H7 (cell line): ENCODE measurements at regions not wholly inside any gene's neighbourhood (a gene's known extent, or its start where the extent isn't known, plus 50 kb on each side); places are given as distances from the start of the nearest gene placed in this dataset.
"Not testable (repeated sequence)": the region's sequence is repeated elsewhere in the genome, so short reads cannot be mapped to it uniquely, and the experiment has no call there.

Experiments used
- DNase-seq: peaks from one replicate; pipeline ENCODE4 v3.0.0; 2012
- H3K27me3 ChIP-seq: 2 replicates; pipeline ENCODE4 v1.6.0; 2011; ENCODE audit warnings: mild to moderate bottlenecking, low read length; ENCODE audit not compliant: control insufficient read depth, insufficient read depth
- H3K36me3 ChIP-seq: replicated peaks from 2 replicates; pipeline ENCODE4 v1.5.1; 2011; ENCODE audit warnings: low read length; ENCODE audit not compliant: control insufficient read depth, insufficient read depth
- H3K4me3 ChIP-seq: 2 replicates; pipeline ENCODE4 v1.5.1; 2011; ENCODE audit warnings: low read depth, mild to moderate bottlenecking, control low read depth, low read length, moderate library complexity; ENCODE audit not compliant: insufficient read depth

DNA sequence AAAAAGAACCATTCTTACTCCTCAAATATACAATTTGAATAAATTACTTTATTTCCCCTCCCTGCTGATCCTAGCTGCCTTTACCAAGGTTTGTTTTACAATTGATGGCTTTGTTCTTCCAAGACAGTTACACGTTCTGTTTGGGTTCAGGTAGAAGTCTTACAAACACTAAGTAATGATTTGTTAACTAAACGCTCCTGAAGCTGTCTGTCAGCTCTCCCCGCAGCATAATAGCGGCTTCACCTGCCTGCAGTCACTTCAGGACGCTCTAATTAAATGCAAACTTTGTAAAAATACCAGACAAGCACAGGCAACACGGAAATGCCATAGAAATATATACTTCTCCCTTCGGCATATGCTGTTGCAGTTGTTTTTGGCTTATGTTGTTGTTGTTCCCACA lies 176.4 kb upstream of the MDFIC2 start:
- H3K27me3 ChIP-seq = no peaks in the 10 kb centered on the region
- H3K36me3 ChIP-seq = no peaks in the 10 kb centered on the region
- no peak overlapping the region for H3K4me3 ChIP-seq
- no peak for DNase-seq

DNA sequence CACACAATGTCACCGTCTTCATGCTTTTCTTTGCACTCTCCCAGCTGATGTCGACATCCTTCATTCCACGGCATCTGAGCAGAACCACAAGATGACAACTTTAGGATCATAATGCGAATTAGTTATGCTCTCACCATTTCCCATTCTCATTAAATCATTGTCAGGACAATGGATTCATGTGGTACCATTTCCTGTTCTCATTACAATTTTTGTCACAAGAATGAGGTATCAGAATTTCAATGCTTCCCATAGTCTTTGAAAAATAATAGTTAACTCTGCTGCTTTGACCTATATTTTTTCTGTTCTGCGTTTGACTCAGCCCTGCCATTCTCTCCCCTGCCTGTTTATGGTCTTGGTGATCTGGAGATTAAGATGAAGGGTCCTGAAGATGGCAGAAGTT lies 175.7 kb upstream of the MDFIC2 start:
- no peaks in the 10 kb centered on the region for H3K27me3 ChIP-seq

DNA sequence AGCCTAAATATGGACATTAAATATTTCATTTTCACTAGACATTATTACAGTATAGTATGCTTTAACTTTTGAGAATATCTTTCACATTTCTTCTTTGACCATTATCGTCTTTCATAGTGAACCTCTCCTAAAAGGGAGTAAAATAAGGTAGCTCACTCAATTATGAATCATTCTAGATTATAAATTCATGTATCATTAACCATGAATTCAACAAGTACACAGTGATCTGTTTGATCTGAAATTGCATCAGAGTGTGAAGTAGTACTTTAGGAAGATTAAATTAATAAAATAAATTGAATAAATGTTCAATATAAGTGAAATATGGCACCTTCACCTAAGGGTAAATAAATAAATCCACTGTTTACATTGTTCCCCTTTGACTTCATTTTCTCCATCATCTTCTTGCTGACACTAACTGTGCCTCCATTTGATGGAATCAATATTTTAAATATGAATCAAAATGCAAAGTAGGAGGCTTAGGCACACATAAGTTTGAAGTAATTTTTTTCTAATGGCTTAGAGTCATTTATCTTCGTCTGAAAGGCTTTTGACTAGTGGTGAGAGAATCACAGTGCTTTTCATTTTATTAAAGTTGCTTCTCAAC lies 174.1 kb upstream of the MDFIC2 start:
- H3K36me3 ChIP-seq = no peaks in the 10 kb centered on the region

More for the DNA sequence above, 175.7 kb upstream of the MDFIC2 start:
- Histone ChIP-seq H3K4me3 (no peak overlapping the region), H3K36me3 (no peaks in the 10 kb centered on the region)
- no peak for DNase-seq

DNA sequence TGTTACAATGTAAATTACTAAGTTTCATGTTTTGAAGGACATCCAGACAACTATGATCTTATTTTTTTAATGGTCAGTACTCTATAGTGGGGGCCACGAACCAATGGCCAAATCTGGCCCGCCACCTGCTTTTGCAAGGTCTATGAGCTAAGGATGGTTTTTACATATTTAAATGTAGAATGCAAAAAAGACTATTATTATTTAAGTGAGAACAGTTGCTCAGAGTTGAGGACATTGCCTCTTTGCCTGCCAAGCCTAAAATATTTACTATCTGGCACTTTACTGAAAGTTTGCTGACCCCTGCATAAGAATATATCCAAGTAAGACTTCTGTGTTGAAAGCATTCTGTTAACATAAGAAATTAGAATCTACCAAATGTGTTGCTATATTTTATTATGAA lies 163.7 kb upstream of the MDFIC2 start:
- Histone ChIP-seq H3K4me3 (no peak overlapping the region), H3K36me3 (no peaks in the 10 kb centered on the region), H3K27me3 (no peaks in the 10 kb centered on the region)
- DNase-seq = no peak

More for the DNA sequence above, 174.1 kb upstream of the MDFIC2 start:
- no peak for DNase-seq
- H3K4me3 ChIP-seq = no peak overlapping the region
- no peaks in the 10 kb centered on the region for H3K27me3 ChIP-seq

DNA sequence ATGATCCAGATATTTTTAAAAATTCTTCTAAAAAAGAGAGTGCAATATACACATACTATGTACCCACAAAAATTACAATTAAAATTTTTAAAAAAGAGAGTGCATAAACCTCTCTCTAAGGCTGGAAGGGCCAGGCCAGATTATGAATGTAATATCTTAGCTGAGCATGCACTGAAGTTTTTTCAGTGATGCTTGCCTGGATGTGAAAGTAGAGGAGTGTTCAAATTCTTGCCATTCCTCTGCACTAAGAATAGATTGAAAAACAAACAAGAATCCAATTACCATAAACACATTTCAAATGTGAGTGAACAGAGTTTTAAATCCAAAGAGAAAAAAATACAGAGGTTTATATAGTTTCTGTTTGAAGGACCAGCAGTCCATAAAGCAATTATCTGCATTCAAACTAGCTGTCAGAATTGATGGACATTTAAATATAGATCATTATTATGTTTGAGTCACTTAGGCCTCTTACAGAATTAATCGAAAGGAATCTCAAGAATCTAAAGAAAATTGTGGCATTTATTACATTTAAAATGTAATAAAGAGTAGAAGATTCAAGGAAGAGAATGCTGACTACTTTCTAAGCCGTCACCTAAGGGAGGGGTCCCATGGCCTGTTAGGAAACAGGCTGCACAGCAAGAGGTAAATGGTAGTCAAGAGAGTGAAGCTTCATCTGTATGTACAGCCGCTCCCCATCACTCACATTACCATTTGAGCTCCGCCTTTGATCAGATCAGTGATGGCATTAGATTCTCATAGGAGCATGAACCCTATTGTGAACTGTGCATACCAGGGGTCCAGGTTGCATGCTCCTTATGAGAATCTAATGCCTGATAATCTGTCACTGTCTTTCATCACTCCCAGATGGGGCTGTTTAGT lies 159.3 kb upstream of the MDFIC2 start:
- no peak for DNase-seq
- H3K36me3 ChIP-seq = no peaks in the 10 kb centered on the region
- H3K27me3 ChIP-seq = no peaks in the 10 kb centered on the region
- H3K4me3 ChIP-seq = no peak overlapping the region

DNA sequence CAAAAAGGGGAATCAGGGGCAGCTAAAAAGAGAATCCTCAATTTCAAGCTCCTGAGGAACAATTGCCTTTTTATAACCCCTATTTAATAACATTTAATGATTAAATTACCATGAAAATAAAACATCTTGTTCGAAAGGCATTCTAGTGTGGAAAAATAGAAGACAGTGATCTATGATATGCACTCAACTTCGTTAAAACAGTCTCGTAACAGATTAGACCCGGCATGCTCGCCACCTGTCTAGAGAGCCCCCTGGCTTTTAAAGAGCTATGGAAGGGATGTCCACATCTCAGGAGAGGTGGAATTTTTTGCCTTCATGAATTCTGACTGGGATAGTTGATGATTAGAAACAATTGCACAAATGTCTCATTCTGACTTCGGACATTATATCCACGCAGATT lies 153.7 kb upstream of the MDFIC2 start:
- DNase-seq = no peak
- Histone ChIP-seq H3K27me3 (no peaks in the 10 kb centered on the region), H3K36me3 (no peaks in the 10 kb centered on the region), H3K4me3 (no peak overlapping the region)

DNA sequence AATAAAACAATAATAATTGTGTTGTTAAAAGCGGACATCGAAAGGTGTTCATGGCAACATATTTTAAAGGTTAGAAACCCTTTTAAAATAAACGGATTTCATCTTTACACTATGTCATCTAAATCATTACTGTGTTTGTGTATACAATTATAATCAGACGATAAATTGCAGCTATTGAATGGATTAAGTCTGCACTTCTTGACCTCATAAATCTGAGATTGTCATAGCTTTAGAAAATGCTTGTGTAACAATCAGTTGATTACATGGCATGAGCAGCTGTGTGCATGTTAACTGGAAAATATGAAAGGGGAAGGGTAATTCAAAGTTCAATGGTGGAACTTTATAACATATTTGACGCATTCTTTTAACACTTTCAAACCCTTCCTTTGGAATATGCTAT lies 152.4 kb upstream of the MDFIC2 start:
- H3K4me3 ChIP-seq = no peak overlapping the region
- H3K27me3 ChIP-seq = no peaks in the 10 kb centered on the region
- no peaks in the 10 kb centered on the region for H3K36me3 ChIP-seq
- DNase-seq = no peak

DNA sequence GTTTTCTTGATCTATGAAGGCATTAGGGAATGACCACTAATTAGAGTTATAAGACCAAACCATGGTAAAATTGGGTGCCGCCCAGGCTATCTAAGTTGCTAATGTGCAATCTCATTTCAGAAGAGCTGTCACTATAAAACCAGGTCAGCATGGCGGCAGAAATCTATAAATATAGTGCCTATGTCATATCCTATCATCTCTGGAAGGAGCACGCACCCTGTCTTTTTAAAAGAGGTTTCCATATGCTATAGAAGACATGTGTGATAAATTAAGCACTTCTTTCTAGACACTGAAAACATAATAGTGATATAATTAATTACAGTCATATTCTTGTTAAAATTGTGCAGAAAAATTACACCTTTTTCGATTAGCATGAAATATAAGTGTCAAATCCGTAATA lies 152.0 kb upstream of the MDFIC2 start:
- Histone ChIP-seq H3K36me3 (no peaks in the 10 kb centered on the region), H3K27me3 (no peaks in the 10 kb centered on the region), H3K4me3 (no peak overlapping the region)
- DNase-seq = no peak

DNA sequence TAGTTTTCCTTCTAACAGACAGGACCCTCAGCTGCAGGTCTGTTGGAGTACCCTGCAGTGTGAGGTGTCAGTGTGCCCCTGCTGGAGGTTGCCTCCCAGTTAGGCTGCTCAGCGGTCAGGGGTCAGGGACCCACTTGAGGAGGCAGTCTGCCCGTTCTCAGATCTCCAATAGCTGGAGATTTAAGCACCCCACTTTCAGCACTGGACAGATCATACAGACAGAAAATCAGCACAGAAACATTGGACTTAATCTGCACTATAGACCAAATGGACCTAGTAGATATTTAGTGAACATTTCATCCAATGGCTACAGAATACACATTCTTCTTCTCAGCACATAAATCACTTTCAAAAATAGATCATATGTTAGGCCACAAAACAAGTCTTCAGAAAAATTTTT lies 137.8 kb upstream of the MDFIC2 start:
- H3K36me3 ChIP-seq, H3K27me3 ChIP-seq, H3K4me3 ChIP-seq, DNase-seq: not testable (repeated sequence)

DNA sequence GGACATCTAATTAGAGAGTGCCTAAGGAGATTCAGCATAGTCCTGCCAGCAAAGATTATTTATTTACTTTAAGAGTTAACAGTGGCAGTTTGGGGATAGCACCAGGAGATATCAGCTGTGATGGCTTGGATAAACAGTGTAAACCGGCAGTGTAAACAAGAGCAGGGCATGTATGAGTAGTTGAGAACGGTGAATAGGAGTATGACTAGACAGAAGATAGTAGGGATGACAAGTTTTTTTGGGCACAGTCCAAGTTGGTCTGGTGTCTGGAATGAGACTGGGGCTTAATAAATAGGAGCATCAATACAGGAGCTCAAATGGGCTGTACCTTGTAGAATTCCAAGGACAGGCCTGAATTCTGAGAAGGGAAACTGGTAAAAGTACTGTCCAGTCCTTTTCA lies 123.0 kb upstream of the MDFIC2 start:
- not testable (repeated sequence) for DNase-seq, H3K4me3 ChIP-seq, H3K36me3 ChIP-seq, H3K27me3 ChIP-seq

DNA sequence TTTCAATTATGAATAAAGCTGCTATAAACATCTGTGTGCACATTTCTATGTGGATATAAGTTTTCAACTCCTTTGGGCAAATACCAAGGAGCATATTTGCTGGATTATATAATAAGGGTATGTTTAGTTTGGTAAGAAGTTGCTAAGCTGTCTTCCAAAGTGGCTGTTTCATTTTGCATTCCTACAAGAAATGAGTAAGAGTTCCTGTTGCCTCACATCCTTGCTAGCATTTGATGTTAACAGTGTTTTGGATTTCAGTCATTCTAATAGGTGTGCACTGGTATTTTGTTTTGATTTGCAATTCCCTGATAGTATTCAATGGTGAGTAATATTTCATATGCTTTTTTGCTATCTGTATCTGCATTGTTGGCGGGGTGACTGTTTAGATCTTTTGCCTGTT lies 120.7 kb upstream of the MDFIC2 start:
- no peaks in the 10 kb centered on the region for H3K36me3 ChIP-seq
- DNase-seq = no peak
- no peak overlapping the region for H3K4me3 ChIP-seq
- H3K27me3 ChIP-seq = no peaks in the 10 kb centered on the region

DNA sequence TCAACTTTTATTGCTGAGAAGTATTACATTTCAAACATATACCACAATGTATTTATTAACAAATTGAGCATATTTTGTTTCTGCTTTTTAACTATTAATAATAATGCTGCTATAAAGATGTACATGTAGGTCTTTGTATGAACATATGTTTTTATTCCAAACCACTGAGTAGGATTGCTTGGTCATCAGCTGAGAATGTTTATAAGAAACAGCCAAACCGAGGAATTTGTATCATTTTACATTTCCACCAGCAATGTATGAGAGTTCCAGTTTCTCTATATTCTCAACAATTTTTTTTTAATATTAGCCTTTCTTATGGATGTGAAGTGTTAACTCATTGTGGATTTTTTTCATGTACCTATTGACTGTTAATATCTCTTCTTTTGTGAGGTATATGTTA lies 119.5 kb upstream of the MDFIC2 start:
- Histone ChIP-seq H3K4me3 (no peak overlapping the region), H3K27me3 (no peaks in the 10 kb centered on the region), H3K36me3 (no peaks in the 10 kb centered on the region)
- no peak for DNase-seq

DNA sequence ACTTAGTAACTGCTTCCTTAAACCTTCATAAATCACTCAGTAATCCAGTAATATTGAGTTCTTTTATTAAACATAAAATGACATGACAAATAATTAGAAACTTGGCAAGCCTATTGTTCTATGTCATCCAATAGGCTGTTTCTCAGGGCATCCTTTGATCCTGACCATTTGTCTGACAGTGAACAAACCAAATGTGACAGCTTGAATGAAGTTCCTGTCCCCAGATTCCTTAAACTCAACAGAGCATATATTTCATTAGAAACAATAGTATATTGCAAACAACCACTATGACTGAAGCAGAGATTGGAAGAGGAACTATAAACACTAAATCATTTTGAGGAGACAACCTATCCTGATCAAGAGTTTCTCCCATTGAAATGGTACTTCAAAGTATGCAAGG lies 113.6 kb upstream of the MDFIC2 start:
- DNase-seq = no peak
- Histone ChIP-seq H3K27me3 (no peaks in the 10 kb centered on the region), H3K36me3 (no peaks in the 10 kb centered on the region), H3K4me3 (no peak overlapping the region)

DNA sequence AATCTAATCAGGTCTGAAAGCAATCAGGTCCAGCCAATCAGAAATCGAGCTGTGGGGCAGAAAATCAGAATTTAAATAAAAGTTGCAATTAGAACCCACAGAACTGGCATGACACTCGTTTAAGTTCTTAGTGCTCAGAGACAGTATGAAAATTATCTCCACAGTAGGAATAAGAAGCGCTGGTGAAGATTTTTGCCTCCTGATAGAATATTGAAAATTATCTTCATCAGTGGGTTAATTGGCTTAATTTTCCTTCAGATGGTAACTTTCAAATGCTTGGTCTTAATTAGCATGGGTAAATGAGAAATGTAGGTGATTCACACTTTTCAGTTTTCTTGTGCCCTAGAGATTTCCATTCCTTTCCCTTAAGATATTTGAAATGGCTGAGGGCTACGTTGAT lies 109.1 kb upstream of the MDFIC2 start:
- Histone ChIP-seq H3K4me3 (no peak overlapping the region), H3K27me3 (no peaks in the 10 kb centered on the region), H3K36me3 (no peaks in the 10 kb centered on the region)
- DNase-seq = no peak

DNA sequence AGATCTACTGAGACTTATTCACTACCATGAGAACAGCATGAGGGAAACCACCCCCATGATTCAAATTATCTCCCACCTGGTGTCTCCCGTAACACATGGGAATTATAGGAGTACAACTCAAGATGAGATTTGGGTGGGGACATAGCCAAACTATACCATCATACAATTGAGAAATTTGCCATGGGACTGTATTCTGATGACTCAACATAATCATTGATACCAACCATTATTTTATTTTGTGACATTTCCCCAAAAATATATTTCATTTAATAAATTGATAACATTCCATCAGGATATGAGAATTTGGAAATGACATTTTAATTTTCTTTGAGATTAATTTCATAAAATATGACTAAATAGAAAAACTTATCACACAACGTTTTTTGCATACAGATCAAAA lies 96.6 kb upstream of the MDFIC2 start:
- no peak for DNase-seq
- Histone ChIP-seq H3K27me3 (no peaks in the 10 kb centered on the region), H3K36me3 (no peaks in the 10 kb centered on the region), H3K4me3 (no peak overlapping the region)
